GM18909 (cell line): ENCODE measurements at regions not wholly inside any gene's neighbourhood (a gene's known extent, or its start where the extent isn't known, plus 50 kb on each side); places are given as distances from the start of the nearest gene placed in this dataset.
A peak's percentile ranks its signal among the peaks of the same experiment; 100 is the strongest.
"Not testable (repeated sequence)": the region's sequence is repeated elsewhere in the genome, so short reads cannot be mapped to it uniquely, and the experiment has no call there.

ENCODE experiments used
- ATAC-seq: cut with Tn5 transposase; IDR thresholded peaks from one replicate; pipeline ENCODE4 v1.9.1; 2021; ENCODE audit warnings: mild to moderate bottlenecking; ENCODE audit not compliant: unreplicated experiment, poor library complexity

DNA sequence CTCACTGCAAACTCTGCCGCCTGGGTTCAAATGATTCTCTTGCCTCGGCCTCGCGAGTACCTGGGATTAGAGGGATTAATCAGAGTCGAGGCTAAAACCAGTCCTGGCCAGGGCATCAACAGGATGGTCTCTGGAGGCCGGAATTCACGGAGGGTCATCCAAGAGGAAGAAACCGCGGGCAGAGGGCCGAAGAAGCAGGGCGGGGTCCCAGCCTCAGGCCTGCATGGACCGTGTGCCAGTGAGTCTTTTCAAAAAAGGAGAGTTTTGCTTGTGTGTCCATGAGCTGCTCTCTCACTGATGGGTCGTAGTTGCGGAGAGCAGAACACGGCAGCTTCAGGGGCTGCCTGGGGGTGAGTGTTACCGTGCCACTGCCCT lies 295.1 kb upstream of the ZNF337 start:
- no peak for ATAC-seq

DNA sequence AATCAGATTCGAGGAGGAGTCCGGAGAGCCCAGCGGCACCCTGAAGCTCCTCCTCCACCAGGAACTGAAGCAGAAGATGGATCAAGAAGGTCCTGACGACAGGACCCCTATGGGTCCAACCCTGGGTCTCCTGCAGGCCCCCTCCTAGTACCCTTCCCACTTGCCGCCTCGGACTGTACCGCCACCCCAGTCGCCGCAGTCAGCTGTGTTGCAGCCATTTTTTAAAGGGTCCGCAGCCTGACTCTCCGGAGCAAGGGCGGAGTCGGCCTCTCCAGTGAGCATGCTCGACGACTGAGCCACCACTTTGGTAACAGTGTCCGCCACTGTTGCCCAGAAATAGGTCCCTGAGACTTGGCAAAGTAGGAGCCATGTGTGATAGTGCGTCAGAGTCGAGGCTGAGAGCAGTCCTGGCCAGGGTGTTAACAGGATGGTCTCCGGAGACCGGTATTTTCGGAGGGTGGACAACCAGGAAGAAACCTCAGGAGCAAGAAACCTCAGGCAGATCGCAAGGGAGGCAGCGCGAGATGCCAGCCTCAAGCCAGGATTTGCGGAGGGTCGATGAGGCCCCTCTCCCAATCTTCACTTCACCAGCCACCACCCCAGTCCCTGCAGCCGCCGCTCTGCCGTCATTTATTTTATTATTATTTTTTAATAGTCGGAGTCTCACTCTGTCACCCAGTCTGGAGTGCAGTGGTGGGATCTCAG lies 294.6 kb upstream of the ZNF337 start:
- ATAC-seq = no peak

DNA sequence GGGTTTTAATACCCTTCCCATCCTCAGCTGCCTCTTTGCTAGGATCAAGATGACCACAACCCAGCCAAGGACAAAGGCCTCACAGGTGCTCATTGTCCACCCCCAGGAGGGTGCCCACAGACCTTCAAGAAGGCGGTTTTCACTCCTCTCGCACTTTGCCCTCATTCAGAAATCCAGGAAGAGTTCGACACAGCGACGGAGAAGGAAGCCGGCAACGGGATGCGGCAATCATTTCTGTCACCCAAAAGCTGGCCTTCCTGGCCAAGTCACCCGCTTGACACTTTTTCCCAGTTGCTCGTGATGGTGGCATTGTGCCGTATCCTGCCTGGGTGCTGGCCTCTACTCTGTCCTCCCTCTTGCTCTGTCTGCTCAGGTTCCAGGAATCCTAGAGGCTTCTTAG lies 293.0 kb upstream of the ZNF337 start:
- not testable (repeated sequence) for ATAC-seq

DNA sequence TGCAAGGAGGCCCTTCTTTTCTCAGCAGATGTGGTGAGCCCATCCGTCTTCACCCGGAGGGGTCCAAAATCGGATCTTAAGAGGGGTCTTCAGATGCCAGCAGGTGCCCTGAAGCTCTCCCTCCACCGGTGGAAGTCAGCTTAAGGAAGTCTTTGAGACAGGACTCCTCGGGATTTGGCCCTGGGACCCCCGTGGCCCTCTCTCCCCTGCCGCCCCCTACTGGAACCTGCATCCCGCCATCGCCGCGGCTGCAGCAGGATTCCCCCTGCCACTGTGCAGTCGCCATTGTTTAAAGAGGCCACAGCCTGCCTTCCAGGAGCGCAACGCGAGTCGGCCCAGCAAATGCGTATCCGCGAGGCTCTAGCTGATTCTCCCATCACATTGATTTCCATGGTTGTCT lies 292.5 kb upstream of the ZNF337 start:
- no peak for ATAC-seq

DNA sequence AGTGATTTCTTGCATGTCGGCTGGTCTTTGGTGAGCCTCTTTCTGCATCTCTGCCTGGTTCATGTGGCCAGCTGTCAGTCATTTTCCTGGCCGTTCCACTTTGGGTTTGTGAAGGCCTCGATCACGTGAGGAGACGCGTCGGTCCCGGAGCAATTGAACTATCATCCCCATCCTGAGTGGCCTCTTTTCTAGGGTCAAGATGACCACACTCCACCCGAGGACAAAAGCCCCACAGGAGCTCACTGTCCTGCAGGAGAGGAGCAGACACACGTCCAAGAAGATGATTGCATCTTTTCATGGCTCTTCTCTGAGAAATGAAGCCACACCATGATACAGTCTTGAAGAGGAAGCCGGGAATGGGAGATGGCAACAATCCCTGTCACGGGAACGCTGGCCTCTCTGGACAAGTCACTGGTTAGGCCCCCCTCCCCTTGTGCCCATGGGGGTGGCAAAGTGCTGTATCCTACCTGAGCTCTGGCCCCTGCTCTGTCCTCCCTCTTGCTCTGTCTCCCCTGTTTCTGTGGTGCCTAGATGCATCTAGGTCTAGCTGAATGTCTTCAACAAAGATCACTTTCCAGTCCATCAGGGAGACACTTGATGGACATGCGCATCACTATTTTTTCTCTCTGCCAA lies 291.4 kb upstream of the ZNF337 start:
- ATAC-seq = not testable (repeated sequence)

DNA sequence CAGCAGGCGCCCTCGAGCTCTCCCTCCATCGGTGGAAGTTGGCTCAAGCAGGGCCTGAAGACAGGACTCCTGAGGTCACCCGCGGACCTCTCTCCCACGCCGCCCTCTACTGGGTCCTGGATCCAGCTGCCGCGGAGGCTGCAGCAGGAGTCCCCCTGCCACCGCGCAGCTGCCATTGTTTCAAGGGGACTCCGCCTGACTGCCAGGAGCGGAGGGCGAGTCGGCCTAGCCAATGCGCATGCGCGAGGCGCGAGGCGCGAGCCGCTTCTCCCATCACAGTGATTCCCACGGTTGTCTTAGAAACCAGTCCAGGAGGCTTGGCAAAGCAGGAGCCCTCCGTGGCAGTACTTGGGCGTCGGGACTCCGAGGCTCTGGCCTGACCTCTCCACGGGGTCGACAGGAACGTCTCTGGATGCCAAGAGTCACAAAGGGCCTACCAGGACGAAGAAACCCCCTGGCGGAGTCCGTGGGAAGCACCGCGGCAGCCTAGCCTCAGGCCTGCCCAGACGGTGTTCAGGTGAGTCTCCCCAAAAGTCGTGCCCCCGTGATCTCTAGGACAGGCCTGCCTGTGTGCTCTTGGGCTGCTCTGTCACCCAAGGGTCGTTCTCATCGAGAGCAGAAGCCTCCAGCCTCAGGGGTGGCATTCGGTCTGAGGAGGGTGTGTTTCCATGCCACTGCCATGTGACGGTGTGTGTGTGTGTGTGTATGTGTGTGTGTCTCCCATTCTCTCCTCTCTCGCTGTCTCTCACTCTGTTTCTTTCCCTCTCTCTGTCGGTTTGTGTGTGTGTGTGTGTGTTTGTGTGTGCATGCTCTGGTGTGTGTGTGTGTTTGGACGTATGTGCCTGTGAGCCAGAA lies 290.6 kb upstream of the ZNF337 start:
- peak; percentile 65 for ATAC-seq

DNA sequence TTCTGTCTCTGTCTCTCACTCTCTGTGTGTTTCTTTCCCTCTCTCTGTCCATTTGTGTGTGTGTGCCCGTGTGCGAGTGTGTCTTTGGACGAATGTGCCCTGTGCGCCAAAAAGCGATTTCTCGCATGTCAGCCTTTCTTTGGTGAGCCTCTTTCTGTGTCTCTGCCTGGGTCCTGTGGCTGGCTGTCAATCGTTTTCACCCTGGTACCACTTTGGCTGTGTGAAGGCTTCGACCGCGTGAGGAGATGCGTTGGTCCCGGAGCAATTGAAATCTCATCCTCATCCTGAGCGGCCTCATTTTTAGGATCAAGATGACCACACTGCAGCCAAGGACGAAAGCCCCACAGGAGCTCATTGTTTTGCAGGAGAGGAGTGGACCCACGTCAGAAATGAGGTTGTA lies 288.9 kb upstream of the ZNF337 start:
- ATAC-seq = no peak

DNA sequence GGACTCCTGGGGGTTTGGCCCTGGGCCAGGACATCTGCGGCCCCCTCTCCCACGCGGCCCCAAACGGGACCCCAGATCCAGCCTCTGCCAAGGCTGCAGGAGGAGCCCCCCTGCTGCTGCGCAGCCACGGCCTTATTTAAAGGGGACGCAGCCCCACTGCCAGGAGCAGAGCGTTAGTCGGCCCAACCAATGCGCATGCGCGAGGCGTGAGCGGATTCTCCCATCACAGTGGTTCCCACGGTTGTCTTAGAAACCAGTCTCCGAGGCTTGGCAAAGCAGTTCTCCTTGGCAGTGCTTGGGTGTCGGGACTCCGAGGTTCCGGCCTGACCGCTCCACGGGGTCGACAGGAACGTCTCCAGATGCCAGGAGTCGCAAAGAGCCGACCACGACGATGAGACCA lies 288.3 kb upstream of the ZNF337 start:
- no peak for ATAC-seq

DNA sequence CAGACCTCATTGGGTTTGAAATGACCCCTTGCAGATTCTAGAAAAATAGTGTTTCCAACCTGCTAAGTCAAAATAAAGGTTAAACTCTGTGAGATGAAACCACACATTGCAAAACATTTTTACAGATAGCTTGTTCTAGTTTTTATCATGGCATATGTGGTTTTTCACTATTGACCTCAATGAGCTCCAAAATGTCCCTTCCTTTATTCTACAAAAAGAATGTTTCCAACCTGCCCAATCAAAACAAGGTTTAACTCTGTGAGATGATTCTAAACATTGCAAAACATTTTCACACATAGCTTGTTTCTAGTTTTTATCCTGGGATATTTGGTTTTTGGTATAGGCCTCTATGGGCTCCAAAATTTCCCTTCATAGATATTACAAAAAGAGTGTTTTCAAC lies 286.0 kb upstream of the ZNF337 start:
- not testable (repeated sequence) for ATAC-seq

DNA sequence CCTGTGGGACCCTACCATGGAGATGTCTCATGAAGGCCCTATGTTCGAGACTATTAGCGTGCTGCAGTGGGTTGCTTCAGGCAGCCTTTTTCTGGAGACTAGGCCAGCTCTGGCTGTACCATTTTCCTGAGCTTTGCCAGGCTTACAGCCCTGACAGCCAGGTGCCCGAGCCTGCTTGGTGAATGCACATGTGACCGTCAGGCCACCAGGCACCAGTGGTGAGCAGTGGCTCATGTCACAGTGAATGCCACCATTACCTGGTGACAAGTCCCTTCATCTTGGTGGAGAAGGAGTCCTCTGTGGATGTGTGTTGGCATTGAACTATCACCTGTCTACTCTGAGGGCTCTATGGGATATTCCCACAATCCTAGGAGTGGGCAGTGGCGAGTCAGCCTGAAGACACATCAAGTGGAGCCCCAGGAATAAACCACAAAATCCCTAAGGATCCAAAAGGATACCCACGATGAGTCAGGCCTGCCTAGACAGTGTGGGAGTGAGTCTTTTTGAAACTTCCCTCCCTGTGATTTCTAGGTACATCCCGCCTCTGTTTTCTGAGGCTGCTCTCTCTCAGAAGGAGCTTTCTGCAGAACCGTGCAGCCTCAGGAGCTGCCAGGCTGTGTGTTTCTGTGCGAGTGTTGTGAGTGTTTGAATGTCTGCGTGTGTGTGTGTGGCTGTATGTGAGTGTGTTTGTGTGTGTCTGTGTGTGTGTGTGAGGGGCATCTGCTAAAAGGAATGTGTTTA lies 282.0 kb upstream of the ZNF337 start:
- ATAC-seq = not testable (repeated sequence)

DNA sequence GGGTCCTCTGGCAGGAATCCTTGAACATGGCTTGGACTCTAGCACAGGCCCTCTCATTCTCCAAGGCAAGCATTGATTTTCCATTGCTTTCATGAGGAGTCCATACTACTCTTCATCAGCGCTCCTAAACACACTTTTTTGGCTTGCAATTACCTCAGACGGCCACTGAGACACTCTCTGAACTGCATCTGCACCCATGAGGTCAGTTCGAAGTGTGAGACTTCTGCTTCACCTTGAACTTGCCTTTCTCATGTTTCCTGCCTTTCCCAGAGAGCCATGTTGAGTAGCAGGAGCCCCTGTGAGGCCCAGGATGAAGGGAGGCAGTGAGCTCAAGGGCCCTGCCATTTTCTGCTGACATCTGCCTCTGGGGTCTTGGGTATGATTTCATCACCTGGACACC lies 279.2 kb upstream of the ZNF337 start:
- not testable (repeated sequence) for ATAC-seq

DNA sequence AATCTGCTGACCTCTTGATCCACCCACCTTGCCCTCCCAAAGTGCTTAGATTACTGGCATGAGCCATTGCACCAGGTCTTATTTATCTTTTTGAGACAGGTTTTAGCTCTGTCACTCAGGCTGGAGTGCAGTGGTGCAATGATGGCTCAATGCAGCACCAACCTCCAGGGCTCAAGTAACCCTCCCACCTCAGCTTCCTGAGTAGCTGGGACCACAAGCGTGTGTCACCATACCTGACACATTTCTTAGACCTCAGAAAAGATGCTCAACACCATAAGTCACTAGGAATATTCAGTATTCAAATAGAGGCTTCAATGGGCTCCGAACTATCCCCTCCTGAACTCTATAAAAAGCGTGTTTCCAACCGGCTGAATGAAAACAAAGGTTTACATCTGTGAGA lies 268.6 kb upstream of the ZNF337 start:
- not testable (repeated sequence) for ATAC-seq

DNA sequence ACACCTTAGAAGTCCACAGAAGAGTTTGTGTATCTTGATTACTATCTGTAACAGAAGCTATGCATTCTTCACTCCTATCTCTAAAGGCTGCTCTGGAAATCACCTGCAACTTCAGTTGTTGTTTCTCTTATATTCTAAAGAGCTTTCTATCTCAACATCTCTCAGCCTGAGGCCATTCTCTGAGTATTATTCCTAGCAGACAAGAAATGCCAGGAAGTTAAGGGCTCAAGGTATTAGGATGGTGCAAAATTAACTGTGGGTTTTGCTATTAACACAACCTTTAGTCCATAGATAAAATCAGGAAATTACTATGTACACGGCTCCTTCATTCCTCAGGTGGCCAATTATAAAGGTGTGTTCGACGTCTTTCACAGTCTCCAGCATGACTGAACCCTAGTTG lies 257.2 kb upstream of the ZNF337 start:
- ATAC-seq = not testable (repeated sequence)

DNA sequence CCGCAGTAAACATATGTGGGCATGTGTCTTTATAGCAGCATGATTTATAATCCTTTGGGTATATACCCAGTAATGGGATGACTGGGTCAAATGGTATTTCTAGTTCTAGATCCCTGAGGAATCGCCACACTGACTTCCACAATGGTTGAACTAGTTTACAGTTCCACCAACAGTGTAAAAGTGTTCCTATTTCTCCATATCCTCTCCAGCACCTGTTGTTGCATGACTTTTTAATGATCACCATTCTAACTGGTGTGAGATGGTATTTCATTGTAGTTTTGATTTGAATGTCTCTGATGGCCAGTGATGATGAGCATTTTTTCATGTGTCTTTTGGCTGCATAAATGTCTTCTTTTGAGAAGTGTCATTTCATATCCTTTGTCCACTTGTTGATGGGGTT lies 238.6 kb upstream of the ZNF337 start:
- ATAC-seq = not testable (repeated sequence)

DNA sequence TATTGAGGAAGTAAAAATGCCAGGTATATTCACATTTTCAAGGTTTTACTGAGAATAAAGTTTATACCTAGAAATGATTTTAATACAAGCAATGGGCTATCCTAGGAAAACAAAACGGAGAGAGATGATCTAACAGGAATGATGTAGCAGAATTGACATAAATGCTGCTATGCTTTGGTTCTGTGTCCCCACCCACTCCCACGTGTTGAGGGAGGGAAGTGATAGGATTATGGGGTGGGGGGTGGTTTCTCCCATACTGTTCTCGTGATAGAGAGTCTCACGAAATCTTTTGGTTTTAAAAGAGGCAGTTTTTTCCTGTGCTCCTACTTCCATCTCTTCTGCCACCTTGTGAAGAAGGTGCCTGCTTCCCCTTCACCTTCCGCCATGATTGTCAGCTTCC lies 236.2 kb upstream of the ZNF337 start:
- not testable (repeated sequence) for ATAC-seq

DNA sequence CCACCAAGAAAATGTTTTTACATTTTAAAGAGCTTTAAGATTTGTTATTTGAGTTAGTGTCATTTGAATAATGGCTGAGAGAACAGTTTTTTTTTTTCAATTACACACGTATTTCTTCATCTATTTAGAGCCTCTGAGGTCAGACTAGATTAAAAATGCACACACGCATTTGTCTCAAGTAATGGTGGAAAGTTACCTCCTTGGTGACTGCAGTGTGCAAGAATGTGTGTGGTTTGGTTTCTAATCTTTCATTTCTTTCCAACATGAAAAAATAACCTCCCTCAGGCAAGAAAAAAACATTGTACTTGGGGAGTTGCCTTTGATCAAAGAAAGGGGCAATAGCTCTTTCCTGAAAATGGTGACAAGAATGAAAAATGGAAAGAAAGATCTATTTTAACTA lies 235.5 kb upstream of the ZNF337 start:
- not testable (repeated sequence) for ATAC-seq

DNA sequence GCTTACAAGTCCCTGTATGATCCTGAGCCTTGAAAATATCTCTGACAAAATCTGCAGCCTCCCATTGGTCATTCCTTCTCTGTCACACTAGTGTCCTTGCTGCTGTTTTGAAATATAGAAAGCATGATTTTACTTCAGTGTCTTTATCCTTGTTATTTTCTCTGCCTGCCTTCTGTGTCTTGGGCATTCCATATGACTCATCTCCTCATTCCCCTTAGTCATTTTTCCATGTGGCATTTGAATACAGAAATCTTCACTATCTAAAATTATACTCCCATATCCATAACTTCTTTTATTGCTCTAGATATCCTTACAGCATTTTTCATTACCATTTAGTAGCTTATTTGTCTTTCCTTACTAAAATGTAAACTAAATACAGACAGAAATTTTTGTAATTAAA lies 205.7 kb upstream of the ZNF337 start:
- ATAC-seq = not testable (repeated sequence)

DNA sequence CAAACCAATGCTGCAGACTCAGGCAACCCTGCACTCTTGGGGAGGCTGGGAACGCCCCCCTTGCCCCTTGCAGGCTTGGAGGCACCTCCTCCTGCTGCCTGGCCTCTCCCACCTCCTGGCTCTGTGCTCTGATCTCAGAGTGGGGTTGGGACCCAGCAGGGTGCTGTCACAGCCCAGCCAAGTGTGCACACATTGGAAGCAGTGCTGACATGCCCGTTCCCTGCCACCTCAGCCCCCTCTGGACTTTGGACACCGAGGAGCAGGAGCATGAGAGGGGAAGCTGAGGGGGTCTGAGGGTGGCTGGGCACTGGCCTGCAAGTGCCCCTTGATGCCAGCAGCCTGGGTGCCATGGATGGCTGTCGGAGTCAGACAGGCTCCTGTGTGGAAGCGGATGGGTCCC lies 202.0 kb upstream of the ZNF337 start:
- not testable (repeated sequence) for ATAC-seq

DNA sequence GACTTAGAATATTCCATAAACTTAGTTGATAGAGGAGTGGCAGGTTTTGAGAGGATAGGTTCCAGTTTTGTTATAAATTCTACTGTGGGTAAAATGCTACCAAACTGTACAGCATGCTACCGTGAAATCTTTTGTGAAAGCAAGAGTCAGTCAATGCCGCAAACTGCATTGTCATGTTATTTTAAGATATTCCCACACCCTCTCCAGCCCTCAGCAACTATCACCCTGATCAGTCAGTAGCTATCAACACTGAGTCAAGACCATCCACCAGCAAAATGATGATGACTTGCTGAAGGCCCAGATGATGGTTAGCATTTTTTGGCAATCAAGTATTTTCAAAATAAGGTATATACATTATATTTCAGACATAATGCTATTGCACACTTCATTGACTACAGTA lies 182.4 kb upstream of the ZNF337 start:
- ATAC-seq = not testable (repeated sequence)

DNA sequence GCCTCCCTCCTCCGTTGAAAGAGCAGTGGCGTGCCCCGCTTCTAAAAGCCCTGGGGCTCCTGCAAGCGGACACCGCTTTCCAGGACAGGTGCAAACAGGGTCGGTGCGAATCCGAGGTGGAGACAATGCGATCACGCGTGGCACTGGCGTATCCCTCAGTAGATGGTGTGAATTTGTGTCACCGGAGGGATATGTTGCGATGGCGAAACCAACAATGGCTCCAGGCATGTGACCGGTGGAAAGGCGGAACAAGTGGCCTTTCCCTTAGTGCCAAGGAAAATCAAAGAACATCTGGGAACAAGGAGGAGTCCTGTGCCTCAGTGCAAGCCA lies 172.0 kb upstream of the ZNF337 start:
- not testable (repeated sequence) for ATAC-seq
